Liver (tissue), 8 donors: ENCODE measurements at regions not wholly inside any gene's neighbourhood (a gene's known extent, or its start where the extent isn't known, plus 50 kb on each side); places are given as distances from the start of the nearest gene placed in this dataset.

Source experiments
- DNase-seq: peaks from one replicate; pipeline ENCODE4 v3.0.0-alpha.2; 2017; ENCODE audit warnings: low spot score
- H3K27ac ChIP-seq, 2 donors: one replicate each; pipeline ENCODE4 v1.7.0; 2013; ENCODE audit warnings: inconsistent platforms in 2 of 2, low read length in 2 of 2, control low read depth in 1 of 2, low read depth in 1 of 2, mild to moderate bottlenecking in 1 of 2
- H3K27me3 ChIP-seq, 4 donors: one replicate each; pipeline versions ENCODE4 v1.6.1 to v1.7.0; 2013; ENCODE audit warnings: low read length in 3 of 4, inconsistent platforms in 1 of 4, mild to moderate bottlenecking in 1 of 4, moderate library complexity in 1 of 4; ENCODE audit not compliant: control insufficient read depth in 4 of 4, insufficient read depth in 4 of 4
- H3K36me3 ChIP-seq, 4 donors: one replicate each; pipeline versions ENCODE4 v1.6.1 to v1.7.0; 2013; ENCODE audit warnings: low read length in 3 of 4, mild to moderate bottlenecking in 3 of 4, low read depth in 1 of 4, moderate library complexity in 1 of 4; ENCODE audit not compliant: control insufficient read depth in 4 of 4, insufficient read depth in 3 of 4
- H3K4me1 ChIP-seq, 4 donors: one replicate each; pipeline versions ENCODE4 v1.6.1 to v1.7.0; 2013; ENCODE audit warnings: low read length in 3 of 4, mild to moderate bottlenecking in 3 of 4, moderate library complexity in 1 of 4; ENCODE audit not compliant: control insufficient read depth in 4 of 4, insufficient read depth in 4 of 4
- H3K4me3 ChIP-seq, 3 donors: one replicate each; pipeline versions ENCODE4 v1.6.1 to v1.7.0; 2013; ENCODE audit warnings: low read length in 3 of 3, control low read depth in 1 of 3, low read depth in 1 of 3, mild to moderate bottlenecking in 1 of 3
- H3K9ac ChIP-seq, 2 donors: one replicate each; pipeline ENCODE4 v1.7.0; 2013; ENCODE audit warnings: low read length in 2 of 2, mild to moderate bottlenecking in 2 of 2, moderate library complexity in 2 of 2, control low read depth in 1 of 2, low read depth in 1 of 2
- H3K9me3 ChIP-seq, 4 donors: one replicate each; pipeline versions ENCODE4 v1.6.1 to v1.7.0; 2013; ENCODE audit warnings: low read length in 3 of 4; ENCODE audit not compliant: control insufficient read depth in 4 of 4
- ATF3 ChIP-seq: IDR thresholded peaks from 2 replicates; pipeline ENCODE4 v1.6.1; 2016; ENCODE audit warnings: antibody characterized with exemption
- CTCF ChIP-seq: fragments of 150-350 bp; IDR thresholded peaks from 2 replicates; pipeline ENCODE4 v1.5.1; 2017; ENCODE audit warnings: improper control_type of control experiment, low read depth, low read length; ENCODE audit not compliant: missing input control
- EGR1 ChIP-seq, 2 donors: IDR thresholded peaks; 2 replicates each; pipeline ENCODE4 v1.6.1; 2016 to 2018; ENCODE audit warnings: antibody characterized with exemption in 2 of 2, low read depth in 2 of 2
- FOXA1 ChIP-seq: IDR thresholded peaks from 2 replicates; pipeline ENCODE4 v1.6.1; 2016; ENCODE audit warnings: antibody characterized with exemption
- FOXA2 ChIP-seq: IDR thresholded peaks from 2 replicates; pipeline ENCODE4 v1.6.1; 2016; ENCODE audit warnings: antibody characterized with exemption
- GABPA ChIP-seq, 2 donors: IDR thresholded peaks in 1 of 2; conservative IDR thresholded peaks in 1 of 2; 2 replicates each; pipeline ENCODE4 v1.6.1; 2016; ENCODE audit warnings: antibody characterized with exemption in 2 of 2, mild to moderate bottlenecking in 1 of 2, moderate library complexity in 1 of 2
- HNF4A ChIP-seq, 2 donors: conservative IDR thresholded peaks; 2 replicates each; pipeline ENCODE4 v1.6.1; 2016; ENCODE audit warnings: antibody characterized with exemption in 2 of 2, mild to moderate bottlenecking in 2 of 2
- HNF4G ChIP-seq: IDR thresholded peaks from 2 replicates; pipeline ENCODE4 v1.6.1; 2016; ENCODE audit warnings: antibody characterized with exemption
- JUND ChIP-seq, 2 donors: IDR thresholded peaks; 2 replicates each; pipeline ENCODE4 v1.6.1; 2016; ENCODE audit warnings: antibody characterized with exemption in 2 of 2
- MAX ChIP-seq: IDR thresholded peaks from 2 replicates; pipeline ENCODE4 v1.6.1; 2016; ENCODE audit warnings: antibody characterized with exemption
- NR2F2 ChIP-seq: IDR thresholded peaks from 2 replicates; pipeline ENCODE4 v1.6.1; 2016; ENCODE audit warnings: antibody characterized with exemption
- RAD21 ChIP-seq, 2 donors: IDR thresholded peaks; 2 replicates each; pipeline ENCODE4 v1.6.1; 2016; ENCODE audit warnings: antibody characterized with exemption in 2 of 2, mild to moderate bottlenecking in 2 of 2
- REST ChIP-seq: IDR thresholded peaks from 2 replicates; pipeline ENCODE4 v1.6.1; 2016; ENCODE audit warnings: antibody characterized with exemption, mild to moderate bottlenecking
- RXRA ChIP-seq, 2 donors: IDR thresholded peaks; 2 replicates each; pipeline ENCODE4 v1.6.1; 2017 to 2018; ENCODE audit warnings: antibody characterized with exemption in 2 of 2, mild to moderate bottlenecking in 1 of 2
- SP1 ChIP-seq: IDR thresholded peaks from 2 replicates; pipeline ENCODE4 v1.6.1; 2018; ENCODE audit warnings: antibody characterized with exemption, mild to moderate bottlenecking
- TAF1 ChIP-seq: conservative IDR thresholded peaks from 2 replicates; pipeline ENCODE4 v1.6.1; 2016; ENCODE audit warnings: antibody characterized with exemption, mild to moderate bottlenecking
- ZBTB33 ChIP-seq: IDR thresholded peaks from 2 replicates; pipeline ENCODE4 v1.6.1; 2016; ENCODE audit warnings: antibody characterized with exemption
- WGBS: extraction: QIAGEN DNeasy Blood & Tissue Kit; methylation state at CpG from one replicate; pipeline ENCODE4 v1.1.7; 2013; 5-methylcytosine and 5-hydroxymethylcytosine counted together
- donor health status: healthy.
- donor health status: healthy.
- donor health status: healthy.
- donor health status: healthy.
- donor health status: healthy.

- no peak for TF ChIP-seq TAF1
- no peak for TF ChIP-seq RXRA (IDR thresholded peaks at IDR 0.05)
- no peak for TF ChIP-seq SP1
- TF ChIP-seq GABPA (IDR thresholded peaks at IDR 0.05 in 1 of 2, conservative IDR thresholded peaks at IDR 0.05 in 1 of 2): no peak
- no peak for TF ChIP-seq HNF4A (conservative IDR thresholded peaks at IDR 0.05)
- no peak for TF ChIP-seq REST
- no peak for TF ChIP-seq FOXA1
- no peak for TF ChIP-seq RAD21 (IDR thresholded peaks at IDR 0.05)
- TF ChIP-seq MAX: no peak
- TF ChIP-seq JUND (IDR thresholded peaks at IDR 0.05): no peak
- TF ChIP-seq EGR1 (IDR thresholded peaks at IDR 0.05; ENCODE audit: low read depth in 2 of 2): no peak
- TF ChIP-seq CTCF: no peak
- no peak for TF ChIP-seq ATF3
- TF ChIP-seq HNF4G: no peak
- Histone ChIP-seq H3K27ac (no peak overlapping the region), H3K9me3 (peaks cover 0 to 6% (median 3%) of the 10 kb centered on the region in 4 donors), H3K36me3 (no peaks in the 10 kb centered on the region), H3K9ac (no peak overlapping the region), H3K27me3 (peaks cover 0 to 5% (median 3%) of the 10 kb centered on the region in 4 donors), H3K4me1 (no peaks in the 10 kb centered on the region), H3K4me3 (no peak overlapping the region)
- no peak for DNase-seq
These were observed 124.3 kb downstream of the NPIPB5 start for GRCh38 chr16:22634954-22635353.

GRCh38 chr16:22635357-22635761, 124.7 kb downstream of the NPIPB5 start:
- TF ChIP-seq FOXA1: no peak
- TF ChIP-seq RXRA (IDR thresholded peaks at IDR 0.05): no peak
- TF ChIP-seq FOXA2: no peak
- TF ChIP-seq TAF1: no peak
- TF ChIP-seq JUND (IDR thresholded peaks at IDR 0.05): no peak
- TF ChIP-seq REST: no peak
- TF ChIP-seq SP1: no peak
- no peak for TF ChIP-seq ATF3
- TF ChIP-seq RAD21 (IDR thresholded peaks at IDR 0.05): no peak
- TF ChIP-seq HNF4G: no peak
- no peak for TF ChIP-seq NR2F2
- TF ChIP-seq EGR1 (IDR thresholded peaks at IDR 0.05; ENCODE audit: low read depth in 2 of 2): no peak
- no peak for TF ChIP-seq ZBTB33
- Histone ChIP-seq H3K36me3 (no peaks in the 10 kb centered on the region), H3K4me1 (no peaks in the 10 kb centered on the region), H3K27ac (no peak overlapping the region), H3K27me3 (peaks cover 0 to 5% (median 3%) of the 10 kb centered on the region in 4 donors), H3K9ac (no peak overlapping the region), H3K4me3 (no peak overlapping the region), H3K9me3 (peaks cover 0 to 6% (median 3%) of the 10 kb centered on the region in 4 donors)
- DNase-seq: no peak
- 6% methylated on average over 2 of the region's 2 CpGs for WGBS
